Right atrium auricular region (tissue), 2 donors: ENCODE measurements at regions not wholly inside any gene's neighbourhood (a gene's known extent, or its start where the extent isn't known, plus 50 kb on each side); places are given as distances from the start of the nearest gene placed in this dataset.

Experiments used
- DNase-seq: peaks from one replicate; pipeline ENCODE4 v3.0.0-alpha.2; 2019; ENCODE audit warnings: low spot score
- H3K27ac ChIP-seq, 2 donors: fragments of 200-600 bp; sonication (generic); 1 replicate in 1 of 2; 2 replicates in 1 of 2; pipeline ENCODE4 v1.5.1; 2016 to 2019
- H3K27me3 ChIP-seq, 2 donors: fragments of 200-600 bp; sonication (generic); one replicate each; pipeline versions ENCODE4 v1.5.1 to v1.6.0; 2017 to 2019
- H3K36me3 ChIP-seq: fragments of 200-600 bp; sonication (generic); one replicate; pipeline ENCODE4 v1.5.1; 2016
- H3K4me1 ChIP-seq, 2 donors: fragments of 200-600 bp; sonication (generic); one replicate each; pipeline versions ENCODE4 v1.5.1 to v1.6.0; 2017 to 2019
- H3K4me3 ChIP-seq, 2 donors: fragments of 200-600 bp; sonication (generic); 1 replicate in 1 of 2; 2 replicates in 1 of 2; pipeline ENCODE4 v1.5.1; 2017 to 2019; ENCODE audit warnings: mild to moderate bottlenecking in 1 of 2, moderate library complexity in 1 of 2
- H3K9me3 ChIP-seq, 2 donors: fragments of 200-600 bp; sonication (generic); one replicate each; pipeline ENCODE4 v1.5.1; 2019
- CTCF ChIP-seq, 2 donors: fragments of 200-600 bp; sonication (generic); IDR thresholded peaks; one replicate each; pipeline ENCODE4 v1.5.1; 2019; ENCODE audit warnings: antibody characterized with exemption in 2 of 2

GRCh38 chr5:60334281-60334713 is 365.7 kb downstream of the DEPDC1B start:
- Histone ChIP-seq H3K27me3 (no peaks in the 10 kb centered on the region), H3K4me3 (no peak overlapping the region), H3K36me3 (no peaks in the 10 kb centered on the region), H3K4me1 (no peaks in the 10 kb centered on the region), H3K27ac (no peak overlapping the region), H3K9me3 (no peaks in the 10 kb centered on the region)
- no peak for DNase-seq
- no peak for TF ChIP-seq CTCF (IDR thresholded peaks at IDR 0.05)

GRCh38 chr5:60333005-60333571 is 366.9 kb downstream of the DEPDC1B start:
- no peak for TF ChIP-seq CTCF (IDR thresholded peaks at IDR 0.05)
- no peak for DNase-seq
- Histone ChIP-seq H3K9me3 (no peaks in the 10 kb centered on the region), H3K27ac (no peak overlapping the region), H3K36me3 (no peaks in the 10 kb centered on the region), H3K4me1 (no peaks in the 10 kb centered on the region), H3K4me3 (no peak overlapping the region), H3K27me3 (no peaks in the 10 kb centered on the region)

GRCh38 chr5:60332244-60333004 is 367.5 kb downstream of the DEPDC1B start:
- H3K27ac ChIP-seq, result no peak overlapping the region
- DNase-seq, result no peak
- no peaks in the 10 kb centered on the region for H3K36me3 ChIP-seq
- no peak for TF ChIP-seq CTCF (IDR thresholded peaks at IDR 0.05)
- no peaks in the 10 kb centered on the region for H3K4me1 ChIP-seq
- H3K4me3 ChIP-seq, result no peak overlapping the region
- no peaks in the 10 kb centered on the region for H3K27me3 ChIP-seq
- H3K9me3 ChIP-seq, result no peaks in the 10 kb centered on the region

- H3K4me1 ChIP-seq, result no peaks in the 10 kb centered on the region
- H3K4me3 ChIP-seq, result no peak overlapping the region
- no peaks in the 10 kb centered on the region for H3K36me3 ChIP-seq
- no peaks in the 10 kb centered on the region for H3K27me3 ChIP-seq
- no peaks in the 10 kb centered on the region for H3K9me3 ChIP-seq
- no peak overlapping the region for H3K27ac ChIP-seq
- no peak for DNase-seq
- TF ChIP-seq CTCF (IDR thresholded peaks at IDR 0.05), result no peak
Observed at GRCh38 chr5:60330236-60330635, 369.7 kb downstream of the DEPDC1B start.

GRCh38 chr5:60325870-60326269 is 374.1 kb downstream of the DEPDC1B start:
- Histone ChIP-seq H3K27me3 (no peaks in the 10 kb centered on the region), H3K4me1 (no peaks in the 10 kb centered on the region), H3K9me3 (peaks cover 0 to 3% of the 10 kb centered on the region in 2 donors), H3K4me3 (no peak overlapping the region), H3K27ac (no peak overlapping the region), H3K36me3 (no peaks in the 10 kb centered on the region)
- no peak for TF ChIP-seq CTCF (IDR thresholded peaks at IDR 0.05)
- no peak for DNase-seq
